HG03025 (cell line): ENCODE measurements at regions not wholly inside any gene's neighbourhood (a gene's known extent, or its start where the extent isn't known, plus 50 kb on each side); places are given as distances from the start of the nearest gene placed in this dataset.

Experiments
- ATAC-seq: cut with Tn5 transposase; IDR thresholded peaks from one replicate; pipeline ENCODE4 v1.9.1; 2021; ENCODE audit warnings: mild to moderate bottlenecking, moderate library complexity; ENCODE audit not compliant: unreplicated experiment, low FRiP score

GRCh38 chr7:25789701-25790640 lies 362.0 kb upstream of the NFE2L3 start:
- no peak for ATAC-seq

GRCh38 chr7:25790963-25791362 lies 361.0 kb upstream of the NFE2L3 start:
- ATAC-seq, result no peak

GRCh38 chr7:25792586-25792985 lies 359.4 kb upstream of the NFE2L3 start:
- ATAC-seq, result no peak

GRCh38 chr7:25795824-25796235 lies 356.2 kb upstream of the NFE2L3 start:
- ATAC-seq, result no peak

GRCh38 chr7:25798344-25798743 lies 353.7 kb upstream of the NFE2L3 start:
- ATAC-seq, result no peak

- ATAC-seq, result no peak
Measured at GRCh38 chr7:25801214-25801613, 350.8 kb upstream of the NFE2L3 start.

GRCh38 chr7:25802057-25802456 lies 349.9 kb upstream of the NFE2L3 start:
- no peak for ATAC-seq

- ATAC-seq, result no peak
Measured at GRCh38 chr7:25802473-25802872, 349.5 kb upstream of the NFE2L3 start.

- no peak for ATAC-seq
Measured at GRCh38 chr7:25803117-25803887, 348.7 kb upstream of the NFE2L3 start.

GRCh38 chr7:25804154-25804553 lies 347.8 kb upstream of the NFE2L3 start:
- ATAC-seq, result no peak

- ATAC-seq, result no peak
Measured at GRCh38 chr7:25805027-25805687, 346.8 kb upstream of the NFE2L3 start.

GRCh38 chr7:25807086-25807611 lies 344.8 kb upstream of the NFE2L3 start:
- ATAC-seq, result no peak

- no peak for ATAC-seq
Measured at GRCh38 chr7:25809441-25809840, 342.6 kb upstream of the NFE2L3 start.

- no peak for ATAC-seq
Measured at GRCh38 chr7:25812086-25812850, 339.7 kb upstream of the NFE2L3 start.

- no peak for ATAC-seq
Measured at GRCh38 chr7:25813381-25813780, 338.6 kb upstream of the NFE2L3 start.

GRCh38 chr7:25815711-25816110 lies 336.3 kb upstream of the NFE2L3 start:
- no peak for ATAC-seq

- no peak for ATAC-seq
Measured at GRCh38 chr7:25820432-25821040, 331.5 kb upstream of the NFE2L3 start.

- ATAC-seq, result no peak
Measured at GRCh38 chr7:25821225-25821624, 330.8 kb upstream of the NFE2L3 start.

GRCh38 chr7:25822823-25823222 lies 329.2 kb upstream of the NFE2L3 start:
- ATAC-seq, result no peak

GRCh38 chr7:25823571-25823970 lies 328.4 kb upstream of the NFE2L3 start:
- no peak for ATAC-seq
